CD14-positive monocyte (primary cell): ENCODE measurements at regions not wholly inside any gene's neighbourhood (a gene's known extent, or its start where the extent isn't known, plus 50 kb on each side); places are given as distances from the start of the nearest gene placed in this dataset.

ENCODE experiments used
- DNase-seq, 3 donors: peaks; one replicate each; pipeline ENCODE4 v3.0.0-alpha.2; 2011 to 2022
- H2AFZ ChIP-seq: 2 replicates; pipeline ENCODE4 v1.6.0; 2012; ENCODE audit warnings: mild to moderate bottlenecking, low read depth, low read length, inconsistent platforms; ENCODE audit not compliant: insufficient read depth, poor library complexity, severe bottlenecking
- H3K27ac ChIP-seq, 2 donors: 1 replicate in 1 of 2; 2 replicates in 1 of 2; pipeline ENCODE4 v1.5.1; 2012 to 2013; ENCODE audit warnings: low read length in 2 of 2, control low read depth in 1 of 2, inconsistent platforms in 1 of 2, low read depth in 1 of 2, mild to moderate bottlenecking in 1 of 2
- H3K27me3 ChIP-seq, 2 donors: one replicate each; pipeline versions ENCODE4 v1.6.0 to v1.6.1; 2011 to 2013; ENCODE audit warnings: low read length in 2 of 2; ENCODE audit not compliant: control insufficient read depth in 2 of 2, insufficient read depth in 2 of 2
- H3K36me3 ChIP-seq, 2 donors: replicated peaks in 1 of 2; 1 replicate in 1 of 2; 2 replicates in 1 of 2; pipeline versions ENCODE4 v1.5.1 to v1.6.1; 2012 to 2013; ENCODE audit warnings: low read length in 2 of 2, control low read depth in 1 of 2, inconsistent platforms in 1 of 2, mild to moderate bottlenecking in 1 of 2; ENCODE audit not compliant: insufficient read depth in 2 of 2, control insufficient read depth in 1 of 2
- H3K4me1 ChIP-seq, 2 donors: 1 replicate in 1 of 2; 2 replicates in 1 of 2; pipeline versions ENCODE4 v1.5.1 to v1.6.1; 2012 to 2013; ENCODE audit warnings: low read length in 2 of 2, control low read depth in 1 of 2, inconsistent platforms in 1 of 2, mild to moderate bottlenecking in 1 of 2, moderate library complexity in 1 of 2; ENCODE audit not compliant: insufficient read depth in 2 of 2, control insufficient read depth in 1 of 2
- H3K4me2 ChIP-seq: replicated peaks from 2 replicates; pipeline ENCODE3; 2012; ENCODE audit warnings: low read length, moderate library complexity, mild to moderate bottlenecking; ENCODE audit not compliant: poor library complexity, severe bottlenecking; ENCODE audit errors: extremely low read depth
- H3K4me3 ChIP-seq, 3 experiments: fragments of 200-600 bp in 1 of 3; sonication (generic) in 1 of 3; replicated peaks in 1 of 3; 1 replicate in 2 of 3; 2 replicates in 1 of 3; pipeline ENCODE4 v1.5.1; 2011 to 2013; ENCODE audit warnings: low read length in 3 of 3, mild to moderate bottlenecking in 3 of 3, control low read depth in 2 of 3, low read depth in 2 of 3, inconsistent platforms in 1 of 3, moderate library complexity in 1 of 3
- H3K79me2 ChIP-seq: 2 replicates; pipeline ENCODE4 v1.6.0; 2012; ENCODE audit warnings: mild to moderate bottlenecking, control low read depth, inconsistent platforms, low read length, moderate library complexity; ENCODE audit not compliant: insufficient read depth
- H3K9ac ChIP-seq: 2 replicates; pipeline ENCODE4 v1.6.0; 2017; ENCODE audit warnings: low read length, mild to moderate bottlenecking; ENCODE audit not compliant: insufficient read depth, poor library complexity, severe bottlenecking
- H3K9me3 ChIP-seq, 2 donors: replicated peaks in 1 of 2; 1 replicate in 1 of 2; 2 replicates in 1 of 2; pipeline versions ENCODE4 v1.5.1 to v1.6.1; 2012 to 2013; ENCODE audit warnings: low read length in 2 of 2, control low read depth in 1 of 2; ENCODE audit not compliant: control insufficient read depth in 1 of 2, insufficient read depth in 1 of 2
- H4K20me1 ChIP-seq: 2 replicates; pipeline ENCODE4 v1.6.0; 2012; ENCODE audit warnings: mild to moderate bottlenecking, low read length, control low read depth, moderate library complexity; ENCODE audit not compliant: insufficient read depth
- H3K27ac Mint-ChIP-seq, 7 donors: one replicate each; pipeline ENCODE4 v1.8.0; 2020; ENCODE audit warnings: mild to moderate bottlenecking in 7 of 7, mixed read lengths in 7 of 7, moderate library complexity in 6 of 7, inconsistent platforms in 2 of 7
- H3K27me3 Mint-ChIP-seq, 3 donors: one replicate each; pipeline ENCODE4 v1.8.0; 2021 to 2022; ENCODE audit warnings: low read depth in 3 of 3, mild to moderate bottlenecking in 3 of 3, mixed read lengths in 3 of 3, moderate library complexity in 3 of 3, inconsistent platforms in 1 of 3
- H3K36me3 Mint-ChIP-seq, 2 donors: one replicate each; pipeline ENCODE4 v1.8.0; 2020; ENCODE audit warnings: mixed read lengths in 2 of 2, inconsistent platforms in 1 of 2, mild to moderate bottlenecking in 1 of 2
- H3K4me1 Mint-ChIP-seq: one replicate; pipeline ENCODE4 v1.8.0; 2020; ENCODE audit warnings: mild to moderate bottlenecking, mixed read lengths
- H3K4me3 Mint-ChIP-seq, 2 donors: one replicate each; pipeline ENCODE4 v1.8.0; 2020; ENCODE audit warnings: mild to moderate bottlenecking in 2 of 2, mixed read lengths in 2 of 2, moderate library complexity in 1 of 2
- H3K9me3 Mint-ChIP-seq, 7 donors: one replicate each; pipeline ENCODE4 v1.8.0; 2020 to 2022; ENCODE audit warnings: mixed read lengths in 7 of 7, mild to moderate bottlenecking in 6 of 7, moderate library complexity in 6 of 7, inconsistent platforms in 2 of 7
- WGBS: methylation state at CpG from one replicate; pipeline ENCODE4 v1.1.5; 2013; ENCODE audit warnings: missing lambda C conversion rate; ENCODE audit not compliant: insufficient coverage; 5-methylcytosine and 5-hydroxymethylcytosine counted together
- intact Hi-C, 2 donors: fragments of 100-400 bp; cut with micrococcal nuclease; formaldehyde crosslinking; loops; one replicate each; pipeline versions ENCODE4 v1.15.0 to v1.15.1; 2023
- TF ChIP-seq, protein P1 (sequence below): fragments of 200-600 bp; IDR thresholded peaks from one replicate; pipeline ENCODE4 v1.8.0; 2022; ENCODE audit warnings: antibody characterized with exemption, mild to moderate bottlenecking

DNA sequence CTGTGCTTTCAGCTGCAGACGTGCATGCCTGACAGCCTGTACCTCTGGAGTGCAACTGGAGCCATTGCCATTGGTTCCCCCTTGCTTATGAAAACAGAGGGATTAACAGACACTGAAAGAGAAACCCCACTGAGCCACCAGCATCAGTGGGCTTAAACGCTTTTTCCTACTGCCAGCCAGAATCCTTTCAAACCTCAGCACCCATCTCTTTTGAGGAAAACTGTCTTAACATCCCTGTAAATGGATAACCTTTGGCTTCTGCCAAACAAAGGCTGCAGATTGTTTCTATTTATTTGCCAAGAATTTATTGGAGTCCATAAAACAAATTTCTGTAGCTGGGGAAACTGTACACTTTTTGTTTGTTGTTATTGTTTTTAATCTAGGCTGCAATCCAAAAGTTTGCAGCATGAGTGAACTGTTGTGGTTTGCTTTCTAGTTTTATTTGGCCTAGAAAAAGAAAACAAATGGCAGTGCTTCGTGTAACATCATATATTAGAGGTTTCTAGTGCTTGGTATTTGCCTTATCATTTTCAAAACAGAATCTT is 369.2 kb upstream of the IL12A start:
- Mint-ChIP-seq H3K4me1 (no peaks in the 10 kb centered on the region), H3K27me3 (peaks cover 0 to 1% (median 0%) of the 10 kb centered on the region in 3 donors), H3K4me3 (no peak overlapping the region), H3K9me3 (peaks cover 0 to 2% (median 0%) of the 10 kb centered on the region in 7 donors), H3K27ac (no peak overlapping the region), H3K36me3 (no peaks in the 10 kb centered on the region)
- Histone ChIP-seq H3K4me3 (no peak overlapping the region), H3K9me3 (no peaks in the 10 kb centered on the region), H3K27me3 (no peaks in the 10 kb centered on the region), H3K36me3 (no peaks in the 10 kb centered on the region), H3K4me1 (no peaks in the 10 kb centered on the region), H2AFZ (no peak overlapping the region), H3K4me2 (no peak overlapping the region), H3K79me2 (no peaks in the 10 kb centered on the region), H3K27ac (no peak overlapping the region), H3K9ac (no peak overlapping the region), H4K20me1 (no peaks in the 10 kb centered on the region)
- intact Hi-C loops = no loop called here
- WGBS = 75% methylated on average over 2 of the region's 3 CpGs
- no peak for DNase-seq
- TF ChIP-seq, protein P1, sequence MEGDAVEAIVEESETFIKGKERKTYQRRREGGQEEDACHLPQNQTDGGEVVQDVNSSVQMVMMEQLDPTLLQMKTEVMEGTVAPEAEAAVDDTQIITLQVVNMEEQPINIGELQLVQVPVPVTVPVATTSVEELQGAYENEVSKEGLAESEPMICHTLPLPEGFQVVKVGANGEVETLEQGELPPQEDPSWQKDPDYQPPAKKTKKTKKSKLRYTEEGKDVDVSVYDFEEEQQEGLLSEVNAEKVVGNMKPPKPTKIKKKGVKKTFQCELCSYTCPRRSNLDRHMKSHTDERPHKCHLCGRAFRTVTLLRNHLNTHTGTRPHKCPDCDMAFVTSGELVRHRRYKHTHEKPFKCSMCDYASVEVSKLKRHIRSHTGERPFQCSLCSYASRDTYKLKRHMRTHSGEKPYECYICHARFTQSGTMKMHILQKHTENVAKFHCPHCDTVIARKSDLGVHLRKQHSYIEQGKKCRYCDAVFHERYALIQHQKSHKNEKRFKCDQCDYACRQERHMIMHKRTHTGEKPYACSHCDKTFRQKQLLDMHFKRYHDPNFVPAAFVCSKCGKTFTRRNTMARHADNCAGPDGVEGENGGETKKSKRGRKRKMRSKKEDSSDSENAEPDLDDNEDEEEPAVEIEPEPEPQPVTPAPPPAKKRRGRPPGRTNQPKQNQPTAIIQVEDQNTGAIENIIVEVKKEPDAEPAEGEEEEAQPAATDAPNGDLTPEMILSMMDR = no peak

- no peak overlapping the region for H3K4me2 ChIP-seq
- intact Hi-C loops = no loop called here
Measured at GRCh38 chr3:159620281-159620680, 368.4 kb upstream of the IL12A start.

More at GRCh38 chr3:159620281-159620680, 368.4 kb upstream of the IL12A start:
- no peak overlapping the region for H2AFZ ChIP-seq
- no peaks in the 10 kb centered on the region for H3K4me1 ChIP-seq
- Mint-ChIP-seq H3K27ac (no peak overlapping the region), H3K4me1 (no peaks in the 10 kb centered on the region), H3K27me3 (peaks cover 0 to 3% (median 0%) of the 10 kb centered on the region in 3 donors), H3K4me3 (no peak overlapping the region), H3K9me3 (peaks cover 0 to 2% (median 0%) of the 10 kb centered on the region in 7 donors), H3K36me3 (no peaks in the 10 kb centered on the region)
- no CpG with 5 or more reads among the region's 1 CpG for WGBS
- no peaks in the 10 kb centered on the region for H3K79me2 ChIP-seq
- TF ChIP-seq, protein P1 = no peak
- H3K27ac ChIP-seq = no peak overlapping the region
- H3K27me3 ChIP-seq = no peaks in the 10 kb centered on the region
- no peaks in the 10 kb centered on the region for H3K9me3 ChIP-seq
- no peaks in the 10 kb centered on the region for H3K36me3 ChIP-seq
- no peak for DNase-seq
- H3K4me3 ChIP-seq = no peak overlapping the region
- no peaks in the 10 kb centered on the region for H4K20me1 ChIP-seq
- no peak overlapping the region for H3K9ac ChIP-seq
